ENCODE measurements at regions not wholly inside any gene's neighbourhood (a gene's known extent, or its start where the extent isn't known, plus 50 kb on each side); places are given as distances from the start of the nearest gene placed in this dataset.

- no peak for TF ChIP-seq CTCF (IDR thresholded peaks at IDR 0.05; ENCODE audit: borderline replicate concordance, control extremely low read depth, extremely low read depth, insufficient read depth, missing control alignments)
- in situ Hi-C loops (cut with MboI; ENCODE audit: low sequenced_read_pairs, unreplicated experiment), result no loop called here
- DNase-seq (ENCODE audit: low spot score), result no peak
These were observed 73.2 kb upstream of the DOCK9 start for GRCh38 chr13:99050983-99051488.

GRCh38 chr13:99051768-99052455 is 74.0 kb upstream of the DOCK9 start:
- in situ Hi-C loops (cut with MboI; ENCODE audit: low sequenced_read_pairs, unreplicated experiment), result no loop called here
- no peak for TF ChIP-seq CTCF (IDR thresholded peaks at IDR 0.05; ENCODE audit: borderline replicate concordance, control extremely low read depth, extremely low read depth, insufficient read depth, missing control alignments)
- no peak for DNase-seq (ENCODE audit: low spot score)

GRCh38 chr13:99053636-99054233 is 75.9 kb upstream of the DOCK9 start:
- in situ Hi-C loops (cut with MboI; ENCODE audit: low sequenced_read_pairs, unreplicated experiment), result no loop called here
- no peak for TF ChIP-seq CTCF (IDR thresholded peaks at IDR 0.05; ENCODE audit: borderline replicate concordance, control extremely low read depth, extremely low read depth, insufficient read depth, missing control alignments)
- no peak for DNase-seq (ENCODE audit: low spot score)

- no peak for DNase-seq (ENCODE audit: low spot score)
- no peak for TF ChIP-seq CTCF (IDR thresholded peaks at IDR 0.05; ENCODE audit: borderline replicate concordance, control extremely low read depth, extremely low read depth, insufficient read depth, missing control alignments)
- in situ Hi-C loops (cut with MboI; ENCODE audit: low sequenced_read_pairs, unreplicated experiment), result no loop called here
These were observed 77.4 kb upstream of the DOCK9 start for GRCh38 chr13:99055281-99055680.

- no peak for DNase-seq (ENCODE audit: low spot score)
- TF ChIP-seq CTCF (IDR thresholded peaks at IDR 0.05; ENCODE audit: borderline replicate concordance, control extremely low read depth, extremely low read depth, insufficient read depth, missing control alignments), result no peak
- in situ Hi-C loops (cut with MboI; ENCODE audit: low sequenced_read_pairs, unreplicated experiment), result no loop called here
These were observed 77.9 kb upstream of the DOCK9 start for GRCh38 chr13:99055735-99056134.

- no peak for DNase-seq (ENCODE audit: low spot score)
- in situ Hi-C loops (cut with MboI; ENCODE audit: low sequenced_read_pairs, unreplicated experiment), result no loop called here
- no peak for TF ChIP-seq CTCF (IDR thresholded peaks at IDR 0.05; ENCODE audit: borderline replicate concordance, control extremely low read depth, extremely low read depth, insufficient read depth, missing control alignments)
These were observed 78.6 kb upstream of the DOCK9 start for GRCh38 chr13:99056381-99057014.

Data from GM13976 (cell line).